GM19455 (cell line): ENCODE measurements at regions not wholly inside any gene's neighbourhood (a gene's known extent, or its start where the extent isn't known, plus 50 kb on each side); places are given as distances from the start of the nearest gene placed in this dataset.

Experiments used
- ATAC-seq: cut with Tn5 transposase; IDR thresholded peaks from one replicate; pipeline ENCODE4 v1.9.1; 2021; ENCODE audit not compliant: unreplicated experiment

- ATAC-seq: no peak
Measured at GRCh38 chr22:47225931-47226633, 463.6 kb downstream of the TBC1D22A start.

GRCh38 chr22:47225080-47225930 is 462.9 kb downstream of the TBC1D22A start:
- no peak for ATAC-seq
